ENCODE measurements at regions not wholly inside any gene's neighbourhood (a gene's known extent, or its start where the extent isn't known, plus 50 kb on each side); places are given as distances from the start of the nearest gene placed in this dataset.

DNA sequence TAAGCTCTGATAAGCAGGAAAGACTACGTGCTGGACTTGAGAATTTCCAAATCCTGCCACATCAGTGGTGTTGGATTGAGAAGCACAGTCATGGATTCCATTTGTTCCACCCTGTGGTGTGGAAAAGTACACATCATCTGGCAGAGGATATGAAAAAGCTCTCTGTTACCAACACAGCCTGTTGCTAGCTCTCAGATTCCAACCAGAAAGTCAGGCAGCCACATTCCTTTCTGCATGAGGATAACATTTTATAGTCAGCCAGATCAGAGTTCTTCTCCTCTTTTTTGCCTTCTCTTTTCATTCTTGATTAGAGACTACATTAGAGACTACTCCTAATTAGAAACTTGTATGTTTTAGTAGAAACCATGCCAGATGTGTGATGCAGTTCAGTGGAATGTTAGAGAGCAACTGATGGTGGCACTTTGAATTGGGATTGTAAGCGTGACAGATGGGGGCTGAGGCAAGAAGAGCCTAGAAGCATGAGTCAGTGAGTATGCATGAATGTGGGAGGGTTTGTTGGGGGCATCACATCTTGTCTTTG lies 61.2 kb upstream of the STXBP6 start:
- TF ChIP-seq CTCF (IDR thresholded peaks at IDR 0.05; ENCODE audit: low read depth, low read length, poor library complexity, severe bottlenecking) (no peak), EZH2phosphoT487 (IDR thresholded peaks at IDR 0.05; ENCODE audit: borderline replicate concordance, low read length) (no peak)
